Transverse colon (tissue), 4 donors: ENCODE measurements at regions not wholly inside any gene's neighbourhood (a gene's known extent, or its start where the extent isn't known, plus 50 kb on each side); places are given as distances from the start of the nearest gene placed in this dataset.

Experiments
- CTCF ChIP-seq, 5 experiments: fragments of 200-600 bp in 3 of 5; fragments of 450-650 bp in 2 of 5; sonication (generic) in 3 of 5; IDR thresholded peaks; 1 replicate in 2 of 5; 2 replicates in 3 of 5; pipeline ENCODE4 v1.5.1; 2016 to 2017; ENCODE audit warnings: antibody characterized with exemption in 5 of 5, inconsistent platforms in 3 of 5, mild to moderate bottlenecking in 2 of 5, moderate library complexity in 1 of 5
- POLR2A ChIP-seq: fragments of 450-650 bp; IDR thresholded peaks from one replicate; pipeline ENCODE4 v1.6.1; 2016; ENCODE audit warnings: antibody characterized with exemption, mild to moderate bottlenecking, moderate library complexity
- POLR2AphosphoS5 ChIP-seq, 3 donors: sonication (generic); formaldehyde crosslinking; IDR thresholded peaks; one replicate each; pipeline ENCODE4 v1.6.1; 2016; ENCODE audit warnings: antibody characterized with exemption in 3 of 3

GRCh38 chr2:126843081-126843480 is 55.6 kb upstream of the TEX51 start:
- TF ChIP-seq CTCF (IDR thresholded peaks at IDR 0.05) (no peak), POLR2A (no peak), POLR2AphosphoS5 (IDR thresholded peaks at IDR 0.05) (no peak)
